CD4-positive, alpha-beta T cell (primary cell): ENCODE measurements at regions not wholly inside any gene's neighbourhood (a gene's known extent, or its start where the extent isn't known, plus 50 kb on each side); places are given as distances from the start of the nearest gene placed in this dataset.

Experiments
- ATAC-seq: fragments of 200-7000 bp; cut with Tn5 transposase; one replicate; pipeline ENCODE4 v1.10.0; 2022; ENCODE audit warnings: mild to moderate bottlenecking; ENCODE audit not compliant: poor library complexity
- CTCF ChIA-PET: fragments of 350-600 bp; sonication (Branson Sonifier 250); formaldehyde crosslinking; loops from one replicate; lab custom pipeline; 2021; ENCODE audit warnings: antibody characterized with exemption, inconsistent platforms; lab: Charles Lee
- POLR2A ChIA-PET: fragments of 350-600 bp; sonication (Branson Sonifier 250); formaldehyde crosslinking; loops from one replicate; lab custom pipeline; 2021; ENCODE audit warnings: antibody characterized with exemption, inconsistent platforms; lab: Charles Lee
- DNase-seq, 14 experiments: peaks; one replicate each; pipeline ENCODE4 v3.0.0-alpha.2; 2013 to 2020; ENCODE audit warnings: mixed read lengths in 2 of 14
- H3K27ac ChIP-seq, 2 donors: one replicate each; pipeline versions ENCODE4 v1.5.1 to v1.7.0; 2013; ENCODE audit warnings: low read length in 2 of 2, low read depth in 1 of 2, mild to moderate bottlenecking in 1 of 2
- H3K27me3 ChIP-seq, 2 experiments: 1 replicate in 1 of 2; 2 replicates in 1 of 2; pipeline versions ENCODE4 v1.6.1 to v1.7.0; 2013; ENCODE audit warnings: low read length in 2 of 2, control low read depth in 1 of 2, mild to moderate bottlenecking in 1 of 2, moderate library complexity in 1 of 2; ENCODE audit not compliant: insufficient read depth in 2 of 2, control insufficient read depth in 1 of 2
- H3K36me3 ChIP-seq: one replicate; pipeline ENCODE4 v1.6.1; 2013; ENCODE audit warnings: low read length, control low read depth; ENCODE audit not compliant: insufficient read depth
- H3K4me1 ChIP-seq: one replicate; pipeline ENCODE4 v1.6.1; 2013; ENCODE audit warnings: low read length, control low read depth; ENCODE audit not compliant: insufficient read depth
- H3K4me3 ChIP-seq: one replicate; pipeline ENCODE4 v1.5.1; 2013; ENCODE audit warnings: mild to moderate bottlenecking, low read length, moderate library complexity
- H3K9me3 ChIP-seq, 2 experiments: 1 replicate in 1 of 2; 2 replicates in 1 of 2; pipeline versions ENCODE4 v1.6.1 to v1.7.0; 2013; ENCODE audit warnings: low read length in 2 of 2, mild to moderate bottlenecking in 2 of 2, control low read depth in 1 of 2, moderate library complexity in 1 of 2; ENCODE audit not compliant: control insufficient read depth in 1 of 2, insufficient read depth in 1 of 2
- H3K27ac Mint-ChIP-seq: one replicate; pipeline ENCODE4 v1.8.0; 2020; ENCODE audit warnings: mixed read lengths
- H3K27me3 Mint-ChIP-seq: one replicate; pipeline ENCODE4 v1.8.0; 2021; ENCODE audit warnings: mixed read lengths
- H3K36me3 Mint-ChIP-seq: one replicate; pipeline ENCODE4 v1.8.0; 2021; ENCODE audit warnings: low read depth, mixed read lengths
- H3K4me1 Mint-ChIP-seq: one replicate; pipeline ENCODE4 v1.8.0; 2021; ENCODE audit warnings: low read depth, mixed read lengths
- H3K4me3 Mint-ChIP-seq: one replicate; pipeline ENCODE4 v1.8.0; 2020; ENCODE audit warnings: mild to moderate bottlenecking, mixed read lengths
- H3K9me3 Mint-ChIP-seq: one replicate; pipeline ENCODE4 v1.8.0; 2020; ENCODE audit warnings: mixed read lengths
- intact Hi-C, 2 experiments: fragments of 100-400 bp; cut with DNase I in 1 of 2; cut with micrococcal nuclease in 1 of 2; formaldehyde crosslinking; loops; one replicate each; pipeline versions ENCODE4 v1.15.1 to v1.9.0; 2023 to 2025; cut with DNase I, micrococcal nuclease
- TF ChIP-seq, protein P1 (sequence below): fragments of 200-600 bp; IDR thresholded peaks from one replicate; pipeline ENCODE4 v1.8.0; 2022; ENCODE audit warnings: antibody characterized with exemption, mild to moderate bottlenecking

DNA sequence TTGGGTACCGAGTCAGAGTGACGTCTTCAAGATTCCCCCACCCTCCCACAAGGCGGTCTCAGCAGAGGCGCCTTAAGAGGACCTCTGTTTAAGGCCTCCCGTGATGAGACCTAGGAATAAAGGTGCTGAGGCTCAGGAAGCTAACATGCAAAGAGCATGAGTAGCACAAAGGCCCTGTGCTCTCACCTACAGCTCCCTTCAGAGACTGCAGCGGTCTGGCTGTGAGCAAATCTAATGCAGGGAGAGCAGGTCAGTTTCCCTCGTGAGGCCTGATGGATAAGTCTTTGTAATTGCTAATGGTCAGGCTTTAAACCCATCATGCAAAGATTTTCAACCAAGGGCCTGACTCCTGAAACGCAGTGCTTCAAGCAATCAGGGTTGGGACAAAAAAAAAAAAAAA, 909.3 kb upstream of the GHITM start:
- POLR2A ChIA-PET = no interaction called here
- TF ChIP-seq, protein P1, sequence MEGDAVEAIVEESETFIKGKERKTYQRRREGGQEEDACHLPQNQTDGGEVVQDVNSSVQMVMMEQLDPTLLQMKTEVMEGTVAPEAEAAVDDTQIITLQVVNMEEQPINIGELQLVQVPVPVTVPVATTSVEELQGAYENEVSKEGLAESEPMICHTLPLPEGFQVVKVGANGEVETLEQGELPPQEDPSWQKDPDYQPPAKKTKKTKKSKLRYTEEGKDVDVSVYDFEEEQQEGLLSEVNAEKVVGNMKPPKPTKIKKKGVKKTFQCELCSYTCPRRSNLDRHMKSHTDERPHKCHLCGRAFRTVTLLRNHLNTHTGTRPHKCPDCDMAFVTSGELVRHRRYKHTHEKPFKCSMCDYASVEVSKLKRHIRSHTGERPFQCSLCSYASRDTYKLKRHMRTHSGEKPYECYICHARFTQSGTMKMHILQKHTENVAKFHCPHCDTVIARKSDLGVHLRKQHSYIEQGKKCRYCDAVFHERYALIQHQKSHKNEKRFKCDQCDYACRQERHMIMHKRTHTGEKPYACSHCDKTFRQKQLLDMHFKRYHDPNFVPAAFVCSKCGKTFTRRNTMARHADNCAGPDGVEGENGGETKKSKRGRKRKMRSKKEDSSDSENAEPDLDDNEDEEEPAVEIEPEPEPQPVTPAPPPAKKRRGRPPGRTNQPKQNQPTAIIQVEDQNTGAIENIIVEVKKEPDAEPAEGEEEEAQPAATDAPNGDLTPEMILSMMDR = no peak
- intact Hi-C loops = no loop called here

DNA sequence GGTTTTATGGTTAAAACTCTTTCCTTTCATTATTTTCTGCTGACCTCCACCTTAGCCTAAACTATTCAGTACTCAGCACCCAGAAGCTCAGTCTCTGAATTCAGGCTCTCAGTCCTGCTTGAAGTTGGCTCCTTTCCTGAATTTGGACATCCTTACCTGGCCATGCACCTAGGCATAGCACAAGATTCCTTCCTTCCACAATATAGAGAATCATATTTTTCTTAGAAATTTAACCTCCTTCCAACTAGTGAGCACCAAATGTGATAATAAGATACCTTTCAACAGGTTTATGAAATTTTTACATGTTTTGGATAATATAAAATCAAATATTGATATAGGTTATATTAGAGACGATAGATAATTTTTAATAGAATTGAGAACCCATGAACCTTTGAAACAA, 905.6 kb upstream of the GHITM start:
- POLR2A ChIA-PET = no interaction called here
- H3K9me3 Mint-ChIP-seq = peaks cover 9% of the 10 kb centered on the region

More for the DNA sequence above, 909.3 kb upstream of the GHITM start:
- DNase-seq (no peak), ATAC-seq (no peak)
- no peaks in the 10 kb centered on the region for H3K36me3 Mint-ChIP-seq
- no peaks in the 10 kb centered on the region for H3K27me3 ChIP-seq
- CTCF ChIA-PET = no interaction called here
- H3K36me3 ChIP-seq = no peaks in the 10 kb centered on the region
- H3K4me3 Mint-ChIP-seq = no peak overlapping the region
- no peaks in the 10 kb centered on the region for H3K9me3 ChIP-seq
- H3K4me3 ChIP-seq = no peak overlapping the region
- H3K27ac Mint-ChIP-seq = no peak overlapping the region
- no peaks in the 10 kb centered on the region for H3K9me3 Mint-ChIP-seq
- H3K27ac ChIP-seq = no peak overlapping the region
- H3K4me1 ChIP-seq = no peaks in the 10 kb centered on the region
- H3K4me1 Mint-ChIP-seq = no peaks in the 10 kb centered on the region
- no peaks in the 10 kb centered on the region for H3K27me3 Mint-ChIP-seq

DNA sequence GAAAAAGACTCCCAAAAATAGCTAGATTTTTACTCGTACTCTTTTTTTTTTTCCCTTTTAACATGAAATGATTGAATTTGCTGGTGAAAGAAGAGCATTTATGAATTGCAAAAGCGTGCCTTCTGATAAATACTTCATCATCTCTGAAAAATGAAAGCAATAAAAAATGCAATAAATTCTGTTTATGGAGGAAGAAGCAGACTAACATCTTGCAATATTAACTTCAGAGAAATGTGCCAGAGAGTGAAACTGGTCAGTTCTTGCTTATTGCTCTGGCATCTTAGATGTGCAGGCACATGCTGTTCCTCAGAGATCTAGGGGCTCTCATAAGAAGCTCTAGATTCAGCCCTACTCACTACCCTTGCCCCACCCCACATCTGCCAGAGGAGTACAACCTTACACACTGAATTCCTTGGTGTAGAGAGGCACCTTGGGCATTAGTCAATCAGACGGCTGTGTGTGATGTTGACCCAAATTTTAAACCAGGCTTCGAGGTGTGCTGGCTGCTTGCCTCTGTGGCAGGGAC, 891.1 kb upstream of the GHITM start:
- no peak for DNase-seq
- ATAC-seq = no peak
- TF ChIP-seq, protein P1 = no peak
- CTCF ChIA-PET = no interaction called here
- Mint-ChIP-seq H3K4me1 (no peaks in the 10 kb centered on the region), H3K36me3 (no peaks in the 10 kb centered on the region), H3K9me3 (peaks cover 2% of the 10 kb centered on the region), H3K27ac (no peak overlapping the region), H3K27me3 (no peaks in the 10 kb centered on the region), H3K4me3 (no peak overlapping the region)
- Histone ChIP-seq H3K4me3 (no peak overlapping the region), H3K27ac (no peak overlapping the region), H3K36me3 (no peaks in the 10 kb centered on the region), H3K4me1 (no peaks in the 10 kb centered on the region), H3K27me3 (no peaks in the 10 kb centered on the region), H3K9me3 (peaks cover 4 to 9% of the 10 kb centered on the region in 2 experiments)
- POLR2A ChIA-PET = no interaction called here
- intact Hi-C loops = no loop called here

More for the DNA sequence above, 905.6 kb upstream of the GHITM start:
- H3K4me3 Mint-ChIP-seq = no peak overlapping the region
- Histone ChIP-seq H3K4me3 (no peak overlapping the region), H3K27ac (no peak overlapping the region), H3K27me3 (no peaks in the 10 kb centered on the region), H3K9me3 (no peaks in the 10 kb centered on the region), H3K4me1 (no peaks in the 10 kb centered on the region), H3K36me3 (no peaks in the 10 kb centered on the region)
- CTCF ChIA-PET = no interaction called here
- intact Hi-C loops = no loop called here
- DNase-seq (no peak), ATAC-seq (no peak)
- no peaks in the 10 kb centered on the region for H3K36me3 Mint-ChIP-seq
- TF ChIP-seq, protein P1 = no peak
- no peaks in the 10 kb centered on the region for H3K4me1 Mint-ChIP-seq
- no peak overlapping the region for H3K27ac Mint-ChIP-seq
- H3K27me3 Mint-ChIP-seq = no peaks in the 10 kb centered on the region
